Activated CD8-positive, alpha-beta memory T cell treated with anti-CD3 and anti-CD28 coated beads, Interleukin-2, amount 10 ng/mL, durations not matched to agents 7 days and 5 days (primary cell): ENCODE measurements at regions not wholly inside any gene's neighbourhood (a gene's known extent, or its start where the extent isn't known, plus 50 kb on each side); places are given as distances from the start of the nearest gene placed in this dataset.
"Not testable (repeated sequence)": the region's sequence is repeated elsewhere in the genome, so short reads cannot be mapped to it uniquely, and the experiment has no call there.

Experiments used
- ATAC-seq: fragments of 150-1000 bp; cut with Tn5 transposase; one replicate; pipeline ENCODE4 v1.10.0; 2021; ENCODE audit warnings: moderate library complexity
- CTCF ChIA-PET: fragments of 350-600 bp; sonication (Branson Sonifier 250); formaldehyde crosslinking; loops from one replicate; lab custom pipeline; 2021; ENCODE audit warnings: antibody characterized with exemption; lab: Charles Lee
- DNase-seq: peaks from one replicate; pipeline ENCODE4 v3.0.0-alpha.2; 2020
- H3K27ac Mint-ChIP-seq: one replicate; pipeline ENCODE4 v1.8.0; 2021; ENCODE audit warnings: mild to moderate bottlenecking, mixed read lengths
- H3K27me3 Mint-ChIP-seq: one replicate; pipeline ENCODE4 v1.8.0; 2021; ENCODE audit warnings: mixed read lengths
- H3K36me3 Mint-ChIP-seq: one replicate; pipeline ENCODE4 v1.8.0; 2021; ENCODE audit warnings: mild to moderate bottlenecking, mixed read lengths
- H3K4me1 Mint-ChIP-seq: one replicate; pipeline ENCODE4 v1.8.0; 2021; ENCODE audit warnings: mixed read lengths
- H3K4me3 Mint-ChIP-seq: one replicate; pipeline ENCODE4 v1.8.0; 2021; ENCODE audit warnings: mild to moderate bottlenecking, moderate library complexity, mixed read lengths
- H3K9me3 Mint-ChIP-seq: one replicate; pipeline ENCODE4 v1.8.0; 2022; ENCODE audit warnings: low read depth, mixed read lengths

- CTCF ChIA-PET = no interaction called here
- Mint-ChIP-seq H3K9me3 (peaks cover 4% of the 10 kb centered on the region), H3K4me1 (no peaks in the 10 kb centered on the region), H3K36me3 (no peaks in the 10 kb centered on the region), H3K27ac (no peak overlapping the region), H3K4me3 (no peak overlapping the region), H3K27me3 (no peaks in the 10 kb centered on the region)
- ATAC-seq (no peak), DNase-seq (no peak)
Observed at GRCh38 chr4:164239976-164240375, 514.0 kb upstream of the SMIM31 start.

- no peaks in the 10 kb centered on the region for H3K36me3 Mint-ChIP-seq
- H3K9me3 Mint-ChIP-seq = no peaks in the 10 kb centered on the region
- no peaks in the 10 kb centered on the region for H3K4me1 Mint-ChIP-seq
- H3K4me3 Mint-ChIP-seq = no peak overlapping the region
- H3K27ac Mint-ChIP-seq = no peak overlapping the region
- CTCF ChIA-PET = no interaction called here
- DNase-seq (no peak), ATAC-seq (no peak)
- no peaks in the 10 kb centered on the region for H3K27me3 Mint-ChIP-seq
Observed at GRCh38 chr4:164251257-164251656, 502.7 kb upstream of the SMIM31 start.

- no peaks in the 10 kb centered on the region for H3K4me1 Mint-ChIP-seq
- no peaks in the 10 kb centered on the region for H3K27me3 Mint-ChIP-seq
- no peaks in the 10 kb centered on the region for H3K36me3 Mint-ChIP-seq
- H3K4me3 Mint-ChIP-seq = no peak overlapping the region
- no peak overlapping the region for H3K27ac Mint-ChIP-seq
- H3K9me3 Mint-ChIP-seq = no peaks in the 10 kb centered on the region
- CTCF ChIA-PET = no interaction called here
- ATAC-seq (no peak), DNase-seq (no peak)
Observed at GRCh38 chr4:164252286-164252685, 501.6 kb upstream of the SMIM31 start.

- Mint-ChIP-seq H3K36me3 (no peaks in the 10 kb centered on the region), H3K4me1 (no peaks in the 10 kb centered on the region), H3K4me3 (no peak overlapping the region), H3K27ac (no peak overlapping the region), H3K9me3 (no peaks in the 10 kb centered on the region), H3K27me3 (no peaks in the 10 kb centered on the region)
- ATAC-seq (no peak), DNase-seq (no peak)
- CTCF ChIA-PET = no interaction called here
Observed at GRCh38 chr4:164261831-164262230, 492.1 kb upstream of the SMIM31 start.

GRCh38 chr4:164262508-164262907, 491.4 kb upstream of the SMIM31 start:
- ATAC-seq, H3K27me3 Mint-ChIP-seq, H3K4me3 Mint-ChIP-seq, H3K36me3 Mint-ChIP-seq, H3K27ac Mint-ChIP-seq, CTCF ChIA-PET, H3K9me3 Mint-ChIP-seq, H3K4me1 Mint-ChIP-seq, DNase-seq: not testable (repeated sequence)

- CTCF ChIA-PET, H3K36me3 Mint-ChIP-seq, H3K4me1 Mint-ChIP-seq: not testable (repeated sequence)
Observed at GRCh38 chr4:164277414-164277813, 476.5 kb upstream of the SMIM31 start.

GRCh38 chr4:164287173-164287572, 466.8 kb upstream of the SMIM31 start:
- no peak overlapping the region for H3K27ac Mint-ChIP-seq
- no peaks in the 10 kb centered on the region for H3K36me3 Mint-ChIP-seq
- no peak overlapping the region for H3K4me3 Mint-ChIP-seq
- no peak for ATAC-seq
- no peaks in the 10 kb centered on the region for H3K9me3 Mint-ChIP-seq
- H3K4me1 Mint-ChIP-seq = no peaks in the 10 kb centered on the region
- no peaks in the 10 kb centered on the region for H3K27me3 Mint-ChIP-seq
- CTCF ChIA-PET = no interaction called here
- no peak for DNase-seq

More at GRCh38 chr4:164277414-164277813, 476.5 kb upstream of the SMIM31 start:
- not testable (repeated sequence) for DNase-seq, ATAC-seq, H3K27ac Mint-ChIP-seq, H3K4me3 Mint-ChIP-seq, H3K27me3 Mint-ChIP-seq, H3K9me3 Mint-ChIP-seq

- H3K27ac Mint-ChIP-seq = no peak overlapping the region
- DNase-seq = no peak
- H3K4me3 Mint-ChIP-seq = no peak overlapping the region
- H3K9me3 Mint-ChIP-seq = no peaks in the 10 kb centered on the region
- no peaks in the 10 kb centered on the region for H3K27me3 Mint-ChIP-seq
- H3K4me1 Mint-ChIP-seq = no peaks in the 10 kb centered on the region
- no peaks in the 10 kb centered on the region for H3K36me3 Mint-ChIP-seq
- no peak for ATAC-seq
- CTCF ChIA-PET = no interaction called here
Observed at GRCh38 chr4:164288578-164288977, 465.4 kb upstream of the SMIM31 start.

GRCh38 chr4:164293203-164293602, 460.7 kb upstream of the SMIM31 start:
- Mint-ChIP-seq H3K36me3 (no peaks in the 10 kb centered on the region), H3K4me1 (no peaks in the 10 kb centered on the region), H3K27ac (no peak overlapping the region), H3K27me3 (no peaks in the 10 kb centered on the region), H3K4me3 (no peak overlapping the region), H3K9me3 (no peaks in the 10 kb centered on the region)
- DNase-seq (no peak), ATAC-seq (no peak)
- CTCF ChIA-PET = no interaction called here

- no peaks in the 10 kb centered on the region for H3K4me1 Mint-ChIP-seq
- no peaks in the 10 kb centered on the region for H3K9me3 Mint-ChIP-seq
- no peak overlapping the region for H3K4me3 Mint-ChIP-seq
- DNase-seq = no peak
- H3K27ac Mint-ChIP-seq = no peak overlapping the region
- ATAC-seq = no peak
- H3K27me3 Mint-ChIP-seq = no peaks in the 10 kb centered on the region
- H3K36me3 Mint-ChIP-seq = no peaks in the 10 kb centered on the region
- CTCF ChIA-PET = no interaction called here
Observed at GRCh38 chr4:164293743-164294142, 460.2 kb upstream of the SMIM31 start.

- no peaks in the 10 kb centered on the region for H3K4me1 Mint-ChIP-seq
Observed at GRCh38 chr4:164301430-164301829, 452.5 kb upstream of the SMIM31 start.

GRCh38 chr4:164304101-164304639, 449.8 kb upstream of the SMIM31 start:
- no peak overlapping the region for H3K4me3 Mint-ChIP-seq
- no peaks in the 10 kb centered on the region for H3K36me3 Mint-ChIP-seq
- H3K27me3 Mint-ChIP-seq = no peaks in the 10 kb centered on the region
- CTCF ChIA-PET = no interaction called here
- H3K9me3 Mint-ChIP-seq = no peaks in the 10 kb centered on the region
- H3K4me1 Mint-ChIP-seq = no peaks in the 10 kb centered on the region
- DNase-seq (no peak), ATAC-seq (no peak)
- no peak overlapping the region for H3K27ac Mint-ChIP-seq

More at GRCh38 chr4:164301430-164301829, 452.5 kb upstream of the SMIM31 start:
- H3K4me3 Mint-ChIP-seq = no peak overlapping the region
- ATAC-seq = no peak
- DNase-seq = no peak
- H3K27ac Mint-ChIP-seq = no peak overlapping the region
- no peaks in the 10 kb centered on the region for H3K27me3 Mint-ChIP-seq
- CTCF ChIA-PET = no interaction called here
- no peaks in the 10 kb centered on the region for H3K36me3 Mint-ChIP-seq
- H3K9me3 Mint-ChIP-seq = no peaks in the 10 kb centered on the region

- H3K27ac Mint-ChIP-seq = no peak overlapping the region
- H3K27me3 Mint-ChIP-seq = no peaks in the 10 kb centered on the region
- DNase-seq (no peak), ATAC-seq (no peak)
- CTCF ChIA-PET = no interaction called here
- no peak overlapping the region for H3K4me3 Mint-ChIP-seq
- H3K36me3 Mint-ChIP-seq = no peaks in the 10 kb centered on the region
- H3K9me3 Mint-ChIP-seq = no peaks in the 10 kb centered on the region
- H3K4me1 Mint-ChIP-seq = no peaks in the 10 kb centered on the region
Observed at GRCh38 chr4:164304861-164305260, 449.1 kb upstream of the SMIM31 start.

GRCh38 chr4:164307262-164307661, 446.7 kb upstream of the SMIM31 start:
- ATAC-seq (no peak), DNase-seq (no peak)
- H3K9me3 Mint-ChIP-seq = peaks cover 2% of the 10 kb centered on the region
- no peaks in the 10 kb centered on the region for H3K36me3 Mint-ChIP-seq
- CTCF ChIA-PET = no interaction called here
- H3K4me1 Mint-ChIP-seq = no peaks in the 10 kb centered on the region
- H3K27ac Mint-ChIP-seq = no peak overlapping the region
- H3K4me3 Mint-ChIP-seq = no peak overlapping the region
- H3K27me3 Mint-ChIP-seq = no peaks in the 10 kb centered on the region

- ATAC-seq (no peak), DNase-seq (no peak)
- Mint-ChIP-seq H3K4me3 (no peak overlapping the region), H3K27me3 (no peaks in the 10 kb centered on the region), H3K27ac (no peak overlapping the region), H3K36me3 (no peaks in the 10 kb centered on the region), H3K4me1 (no peaks in the 10 kb centered on the region), H3K9me3 (peaks cover 2% of the 10 kb centered on the region)
- CTCF ChIA-PET = no interaction called here
Observed at GRCh38 chr4:164312671-164313070, 441.3 kb upstream of the SMIM31 start.
